Sigmoid colon (tissue), 6 donors: ENCODE measurements at regions not wholly inside any gene's neighbourhood (a gene's known extent, or its start where the extent isn't known, plus 50 kb on each side); places are given as distances from the start of the nearest gene placed in this dataset.

ENCODE experiments used
- DNase-seq: peaks from one replicate; pipeline ENCODE4 v3.0.0-alpha.2; 2019
- H3K27ac ChIP-seq, 4 donors: fragments of 200-600 bp; sonication (generic); one replicate each; pipeline ENCODE4 v1.5.1; 2016 to 2019; ENCODE audit warnings: mild to moderate bottlenecking in 1 of 4
- H3K27me3 ChIP-seq, 3 donors: fragments of 200-600 bp; sonication (generic); one replicate each; pipeline ENCODE4 v1.5.1; 2019; ENCODE audit warnings: mild to moderate bottlenecking in 1 of 3
- H3K36me3 ChIP-seq, 4 donors: fragments of 200-600 bp; sonication (generic); one replicate each; pipeline ENCODE4 v1.5.1; 2016 to 2019
- H3K4me1 ChIP-seq, 4 donors: fragments of 200-600 bp; sonication (generic); one replicate each; pipeline ENCODE4 v1.5.1; 2017 to 2019
- H3K4me3 ChIP-seq, 4 donors: fragments of 200-600 bp; sonication (generic); one replicate each; pipeline ENCODE4 v1.5.1; 2017 to 2019; ENCODE audit warnings: mild to moderate bottlenecking in 2 of 4, moderate library complexity in 1 of 4
- H3K9me3 ChIP-seq, 4 donors: fragments of 200-600 bp in 3 of 4; sonication (generic) in 3 of 4; one replicate each; pipeline versions ENCODE4 v1.5.1 to v1.6.1; 2013 to 2019
- EP300 ChIP-seq, 4 donors: sonication (generic); formaldehyde crosslinking; IDR thresholded peaks; one replicate each; pipeline ENCODE4 v1.6.1; 2017; ENCODE audit warnings: antibody characterized with exemption in 4 of 4
- POLR2A ChIP-seq, 2 donors: fragments of 450-650 bp; IDR thresholded peaks; one replicate each; pipeline ENCODE4 v1.6.1; 2016; ENCODE audit warnings: antibody characterized with exemption in 2 of 2, mild to moderate bottlenecking in 2 of 2, moderate library complexity in 2 of 2
- POLR2AphosphoS5 ChIP-seq, 4 donors: sonication (generic); formaldehyde crosslinking; IDR thresholded peaks; one replicate each; pipeline ENCODE4 v1.6.1; 2017; ENCODE audit warnings: antibody characterized with exemption in 4 of 4
- WGBS, 2 donors: extraction: QIAGEN DNeasy Blood & Tissue Kit; methylation state at CpG; one replicate each; pipeline ENCODE4 v1.1.7; 2013; 5-methylcytosine and 5-hydroxymethylcytosine counted together
- intact Hi-C: fragments of 100-400 bp; cut with DNase I; formaldehyde crosslinking; loops from one replicate; pipeline ENCODE4 v1.15.1; 2023
- TF ChIP-seq, protein P1 (sequence below), 4 experiments: fragments of 450-650 bp in 3 of 4; fragments of 200-600 bp in 1 of 4; IDR thresholded peaks; one replicate each; pipeline ENCODE4 v1.5.1; 2016 to 2019; ENCODE audit warnings: antibody characterized with exemption in 4 of 4, mild to moderate bottlenecking in 3 of 4, moderate library complexity in 2 of 4
- donor health status: healthy with polysubstance abuse.
- donor health status: healthy.

DNA sequence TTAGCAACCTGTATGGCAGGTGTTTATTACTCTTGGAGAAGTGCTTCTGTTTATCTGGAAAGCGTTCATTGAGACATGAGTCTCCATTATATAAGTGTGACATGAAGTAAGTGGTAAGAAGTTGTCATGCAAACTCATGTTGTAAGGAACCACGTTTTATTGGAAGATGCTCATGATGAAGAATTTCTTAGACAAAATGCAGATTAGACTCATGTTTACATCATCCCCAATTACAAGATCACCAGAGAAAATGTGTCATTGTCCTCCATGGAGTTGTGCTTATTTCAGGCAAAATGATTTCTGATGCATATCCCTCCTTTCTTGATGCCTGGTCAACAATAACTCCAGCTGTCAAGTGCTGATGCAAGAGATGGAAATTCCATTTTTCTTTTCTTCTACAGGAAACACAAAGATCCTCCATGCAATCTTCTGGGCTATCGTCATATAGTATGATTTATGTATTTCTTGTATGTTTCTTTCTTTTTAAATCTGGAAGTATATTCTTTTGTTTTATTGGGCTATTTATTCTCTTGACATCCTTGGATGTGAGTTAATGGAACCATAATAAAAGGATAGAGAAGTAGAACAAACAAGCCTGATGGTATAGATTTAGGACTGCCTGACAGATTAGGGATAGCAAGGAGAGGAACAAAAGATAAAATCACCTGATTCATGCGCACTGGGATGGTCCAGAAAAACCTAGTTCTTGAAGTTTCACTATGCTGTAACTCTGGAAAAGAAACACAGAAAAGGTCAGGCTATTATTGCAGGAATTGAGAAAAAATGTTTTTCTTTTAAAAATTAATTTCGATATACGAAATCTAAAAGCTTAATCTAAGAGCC lies 50.7 kb upstream of the DIAPH3 start:
- no peaks in the 10 kb centered on the region for H3K36me3 ChIP-seq
- 84 to 89% methylated on average over 6 of the region's 6 CpGs for WGBS, 2 donors
- H3K4me3 ChIP-seq = no peak overlapping the region
- no peak overlapping the region for H3K27ac ChIP-seq
- no peak for TF ChIP-seq POLR2AphosphoS5 (IDR thresholded peaks at IDR 0.05)
- TF ChIP-seq EP300 (IDR thresholded peaks at IDR 0.05) = no peak
- TF ChIP-seq, protein P1, sequence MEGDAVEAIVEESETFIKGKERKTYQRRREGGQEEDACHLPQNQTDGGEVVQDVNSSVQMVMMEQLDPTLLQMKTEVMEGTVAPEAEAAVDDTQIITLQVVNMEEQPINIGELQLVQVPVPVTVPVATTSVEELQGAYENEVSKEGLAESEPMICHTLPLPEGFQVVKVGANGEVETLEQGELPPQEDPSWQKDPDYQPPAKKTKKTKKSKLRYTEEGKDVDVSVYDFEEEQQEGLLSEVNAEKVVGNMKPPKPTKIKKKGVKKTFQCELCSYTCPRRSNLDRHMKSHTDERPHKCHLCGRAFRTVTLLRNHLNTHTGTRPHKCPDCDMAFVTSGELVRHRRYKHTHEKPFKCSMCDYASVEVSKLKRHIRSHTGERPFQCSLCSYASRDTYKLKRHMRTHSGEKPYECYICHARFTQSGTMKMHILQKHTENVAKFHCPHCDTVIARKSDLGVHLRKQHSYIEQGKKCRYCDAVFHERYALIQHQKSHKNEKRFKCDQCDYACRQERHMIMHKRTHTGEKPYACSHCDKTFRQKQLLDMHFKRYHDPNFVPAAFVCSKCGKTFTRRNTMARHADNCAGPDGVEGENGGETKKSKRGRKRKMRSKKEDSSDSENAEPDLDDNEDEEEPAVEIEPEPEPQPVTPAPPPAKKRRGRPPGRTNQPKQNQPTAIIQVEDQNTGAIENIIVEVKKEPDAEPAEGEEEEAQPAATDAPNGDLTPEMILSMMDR (IDR thresholded peaks at IDR 0.05) = no peak
- no peak for TF ChIP-seq POLR2A (IDR thresholded peaks at IDR 0.05)
- no peaks in the 10 kb centered on the region for H3K27me3 ChIP-seq
- H3K9me3 ChIP-seq = no peaks in the 10 kb centered on the region
- H3K4me1 ChIP-seq = no peaks in the 10 kb centered on the region
- intact Hi-C loops = no loop called here
- DNase-seq = no peak

DNA sequence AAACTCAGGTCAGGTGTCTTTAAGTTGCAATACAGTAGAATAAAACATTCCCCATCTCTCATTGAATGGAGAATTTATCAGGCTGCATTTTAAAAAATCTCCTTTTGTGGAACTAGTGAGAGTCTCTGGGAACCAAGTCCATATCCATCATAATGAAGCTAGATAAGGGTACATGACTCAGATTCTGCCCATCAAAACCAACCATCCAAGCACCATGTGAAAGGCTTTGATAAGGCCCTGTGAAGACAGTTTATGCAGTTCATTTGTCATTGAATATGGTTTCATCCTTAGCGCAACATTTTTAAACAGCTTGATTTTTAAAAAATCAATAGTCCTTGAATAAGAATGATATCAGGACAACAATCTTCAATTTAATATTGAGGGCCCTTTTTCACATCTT lies 56.3 kb upstream of the DIAPH3 start:
- intact Hi-C loops = no loop called here
- WGBS, 2 donors = 90 to 94% methylated on average over 1 of the region's 1 CpG
- no peak for TF ChIP-seq POLR2A (IDR thresholded peaks at IDR 0.05)
- TF ChIP-seq POLR2AphosphoS5 (IDR thresholded peaks at IDR 0.05) = no peak
- TF ChIP-seq, protein P1 (IDR thresholded peaks at IDR 0.05) = no peak
- no peak for TF ChIP-seq EP300 (IDR thresholded peaks at IDR 0.05)
- Histone ChIP-seq H3K27me3 (no peaks in the 10 kb centered on the region), H3K27ac (no peak overlapping the region), H3K4me1 (no peaks in the 10 kb centered on the region), H3K4me3 (no peak overlapping the region), H3K36me3 (no peaks in the 10 kb centered on the region), H3K9me3 (no peaks in the 10 kb centered on the region)
- no peak for DNase-seq

DNA sequence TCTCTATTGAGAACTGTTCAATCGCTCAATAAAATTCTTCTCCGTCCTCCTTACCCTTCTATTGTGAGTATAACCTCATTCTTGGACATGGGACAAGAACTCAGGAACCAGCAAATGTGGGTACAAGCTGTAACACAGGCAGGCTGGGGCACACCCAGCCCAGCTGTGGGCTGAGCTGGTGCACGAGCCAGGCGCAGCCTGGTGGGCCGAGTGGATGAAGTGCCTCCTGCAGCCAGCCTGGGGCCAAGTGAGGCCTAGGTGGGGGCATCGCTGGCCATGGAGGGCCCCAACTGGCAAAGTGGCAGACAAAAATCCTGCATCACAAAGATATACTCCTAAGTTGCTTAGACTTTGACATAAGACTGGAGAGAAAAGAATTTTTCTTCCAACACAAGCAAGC lies 57.9 kb upstream of the DIAPH3 start:
- 84 to 93% methylated on average over 6 of the region's 6 CpGs for WGBS, 2 donors
- Histone ChIP-seq H3K27me3 (no peaks in the 10 kb centered on the region), H3K36me3 (no peaks in the 10 kb centered on the region), H3K4me3 (no peak overlapping the region), H3K9me3 (no peaks in the 10 kb centered on the region), H3K4me1 (no peaks in the 10 kb centered on the region), H3K27ac (no peak overlapping the region)
- intact Hi-C loops = no loop called here
- DNase-seq = no peak
- TF ChIP-seq, protein P1 (IDR thresholded peaks at IDR 0.05) = no peak
- TF ChIP-seq POLR2AphosphoS5 (IDR thresholded peaks at IDR 0.05) = no peak
- TF ChIP-seq POLR2A (IDR thresholded peaks at IDR 0.05) = no peak
- no peak for TF ChIP-seq EP300 (IDR thresholded peaks at IDR 0.05)

DNA sequence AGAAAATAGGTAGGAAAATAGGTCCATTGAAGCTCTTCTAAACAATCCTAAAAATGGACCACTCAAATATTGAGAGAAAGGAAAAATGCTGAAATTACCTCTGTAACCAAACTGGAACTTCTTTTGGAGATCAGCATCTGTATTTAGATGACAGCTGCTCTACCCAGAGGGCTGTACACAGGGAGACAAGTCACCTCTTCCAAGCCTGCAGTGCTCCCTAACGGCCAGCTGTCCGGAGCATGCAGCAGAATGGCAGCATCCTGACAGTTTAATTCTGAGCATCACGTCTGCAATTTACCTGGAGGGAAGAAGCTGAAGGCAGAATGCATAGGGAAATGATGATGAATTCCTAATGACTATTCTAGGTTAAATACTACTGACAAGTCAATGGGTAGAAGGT lies 62.8 kb upstream of the DIAPH3 start:
- Histone ChIP-seq H3K27ac (no peak overlapping the region), H3K4me3 (no peak overlapping the region), H3K9me3 (no peaks in the 10 kb centered on the region), H3K4me1 (peaks cover 0 to 15% (median 6%) of the 10 kb centered on the region in 4 donors), H3K36me3 (no peaks in the 10 kb centered on the region), H3K27me3 (no peaks in the 10 kb centered on the region)
- TF ChIP-seq POLR2AphosphoS5 (IDR thresholded peaks at IDR 0.05) (no peak), POLR2A (IDR thresholded peaks at IDR 0.05) (no peak), EP300 (IDR thresholded peaks at IDR 0.05) (no peak)
- TF ChIP-seq, protein P1 (IDR thresholded peaks at IDR 0.05) = no peak
- WGBS, 2 donors = 31 to 36% methylated on average over 3 of the region's 3 CpGs
- intact Hi-C loops = no loop called here
- no peak for DNase-seq

DNA sequence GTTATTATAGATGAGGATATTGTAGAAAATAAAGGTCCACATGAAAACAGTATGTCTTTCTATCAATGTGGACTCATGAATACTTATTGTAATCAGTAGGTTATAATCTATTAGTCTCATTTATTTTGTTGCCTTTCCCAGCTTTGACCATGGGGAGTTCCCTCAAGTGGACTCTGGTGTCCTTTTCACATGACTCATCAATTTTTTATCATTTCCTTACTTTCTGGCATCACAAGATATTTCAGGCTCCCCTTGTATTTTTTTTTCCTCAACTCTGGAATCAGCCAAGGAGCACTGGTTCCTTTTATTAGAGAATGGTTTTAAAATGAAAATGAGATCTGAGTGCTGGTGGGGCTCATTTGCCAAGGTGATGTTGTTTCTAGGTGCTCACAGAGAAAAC lies 63.4 kb upstream of the DIAPH3 start:
- TF ChIP-seq POLR2AphosphoS5 (IDR thresholded peaks at IDR 0.05) (no peak), POLR2A (IDR thresholded peaks at IDR 0.05) (no peak), EP300 (IDR thresholded peaks at IDR 0.05) (no peak)
- TF ChIP-seq, protein P1 (IDR thresholded peaks at IDR 0.05) = no peak

More for the DNA sequence above, 63.4 kb upstream of the DIAPH3 start:
- Histone ChIP-seq H3K36me3 (no peaks in the 10 kb centered on the region), H3K9me3 (no peaks in the 10 kb centered on the region), H3K27ac (no peak overlapping the region), H3K27me3 (no peaks in the 10 kb centered on the region), H3K4me1 (peaks cover 0 to 15% (median 6%) of the 10 kb centered on the region in 4 donors), H3K4me3 (no peak overlapping the region)
- DNase-seq = no peak
- intact Hi-C loops = no loop called here
